ENCODE measurements at regions not wholly inside any gene's neighbourhood (a gene's known extent, or its start where the extent isn't known, plus 50 kb on each side); places are given as distances from the start of the nearest gene placed in this dataset.
"Not testable (repeated sequence)": the region's sequence is repeated elsewhere in the genome, so short reads cannot be mapped to it uniquely, and the experiment has no call there.

GRCh38 chr6:27678469-27678868 is 205.6 kb upstream of the ZNF184 start:
- DNase-seq: no peak

DNA sequence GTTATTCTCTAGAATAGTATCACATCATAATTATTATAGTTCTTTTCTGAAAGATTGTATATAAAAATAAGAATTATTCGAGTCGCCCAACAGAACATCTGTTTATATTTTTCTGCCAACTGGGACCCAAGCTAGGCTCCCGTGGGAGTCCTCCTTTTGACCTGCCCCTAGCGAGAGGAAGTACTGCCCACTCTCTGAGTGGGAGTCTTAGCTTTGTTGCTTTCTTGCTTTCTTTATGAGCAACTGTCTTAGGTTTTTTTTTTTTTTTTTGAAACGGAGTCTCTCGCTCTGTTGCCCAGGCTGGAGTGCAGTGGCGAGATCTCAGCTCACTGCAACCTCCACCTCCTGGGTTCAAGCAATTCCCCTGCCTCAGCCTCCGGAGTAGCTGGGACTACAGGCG is 202.0 kb upstream of the ZNF184 start:
- DNase-seq: no peak

DNA sequence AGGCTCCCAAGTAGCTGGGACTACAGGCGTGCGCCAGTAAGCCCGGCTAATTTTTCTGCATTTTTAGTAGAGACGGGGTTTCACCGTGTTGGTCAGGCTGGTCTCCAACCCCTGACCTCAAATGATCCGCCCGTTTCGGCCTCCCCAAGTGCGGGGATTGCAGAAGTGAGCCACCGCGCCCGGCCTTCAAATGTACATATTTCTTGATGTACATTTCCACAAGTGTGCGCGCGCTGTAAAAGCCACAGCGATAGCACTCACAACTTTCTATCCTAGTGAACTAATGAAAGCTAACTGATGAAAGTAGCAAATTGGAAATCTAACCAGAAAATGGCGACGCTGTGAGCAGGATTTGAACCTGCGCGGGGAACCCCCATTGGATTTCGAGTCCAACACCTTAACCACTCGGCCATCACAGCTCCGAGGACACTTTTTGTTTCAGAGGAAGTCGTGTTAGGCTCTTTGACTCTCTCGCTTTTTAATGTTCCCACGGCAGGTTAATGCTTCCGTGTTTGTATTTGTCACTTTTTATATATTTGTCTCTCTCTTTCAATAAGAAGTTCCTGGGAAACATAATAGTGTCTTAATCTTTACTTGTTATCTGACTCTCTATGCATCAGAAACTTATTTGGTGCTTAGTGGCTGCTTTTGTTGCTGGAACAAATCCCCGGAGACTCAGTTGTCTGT is 199.4 kb upstream of the ZNF184 start:
- no peak for DNase-seq

GRCh38 chr6:27669624-27670301 is 196.9 kb upstream of the ZNF184 start:
- no peak for DNase-seq

GRCh38 chr6:27669295-27669623 is 196.4 kb upstream of the ZNF184 start:
- no peak for DNase-seq

GRCh38 chr6:27668442-27669294 is 195.8 kb upstream of the ZNF184 start:
- DNase-seq: peak in 13 of 51 donors; percentile 2 to 26 (median 8)

DNA sequence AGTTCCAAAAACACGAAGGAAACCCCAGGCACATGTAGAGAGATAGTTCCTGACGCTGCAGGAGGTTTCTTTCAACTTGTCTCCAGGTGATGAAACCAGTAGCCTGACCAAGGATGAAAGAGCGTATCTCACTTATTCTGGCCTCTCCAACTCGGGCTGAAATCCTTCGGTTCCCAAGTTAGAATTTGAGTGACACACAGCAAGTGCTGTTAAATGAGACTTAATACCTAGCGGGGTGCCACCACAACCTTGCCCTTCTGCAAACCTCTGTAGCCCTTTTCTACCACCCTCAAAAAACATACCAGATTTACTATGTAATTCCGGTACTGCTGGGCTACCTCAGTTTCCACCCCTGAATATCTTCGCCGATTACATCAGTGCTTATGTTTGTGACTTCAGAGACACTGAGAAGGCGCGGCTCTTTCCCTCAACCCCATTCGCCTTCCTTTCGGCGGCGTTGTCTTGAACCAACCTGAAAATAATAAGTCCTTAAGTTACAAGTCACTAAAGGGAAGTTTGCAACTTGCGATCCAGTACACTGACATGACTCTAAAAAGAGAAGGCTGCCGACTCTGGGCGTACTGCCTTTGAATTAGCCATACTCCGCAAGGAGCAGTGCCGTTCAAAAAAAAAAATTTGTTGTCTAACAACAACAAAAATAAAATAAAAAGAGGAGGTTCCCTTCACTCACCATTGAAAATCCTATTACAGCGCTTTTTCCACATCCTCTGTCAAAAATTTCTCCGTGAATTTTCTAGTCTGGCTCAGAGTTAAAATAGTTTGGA is 194.9 kb upstream of the ZNF184 start:
- DNase-seq: no peak

- no peak for DNase-seq
Measured at GRCh38 chr6:27667016-27667656, 194.2 kb upstream of the ZNF184 start.

GRCh38 chr6:27662769-27663168 is 189.9 kb upstream of the ZNF184 start:
- no peak for DNase-seq

DNA sequence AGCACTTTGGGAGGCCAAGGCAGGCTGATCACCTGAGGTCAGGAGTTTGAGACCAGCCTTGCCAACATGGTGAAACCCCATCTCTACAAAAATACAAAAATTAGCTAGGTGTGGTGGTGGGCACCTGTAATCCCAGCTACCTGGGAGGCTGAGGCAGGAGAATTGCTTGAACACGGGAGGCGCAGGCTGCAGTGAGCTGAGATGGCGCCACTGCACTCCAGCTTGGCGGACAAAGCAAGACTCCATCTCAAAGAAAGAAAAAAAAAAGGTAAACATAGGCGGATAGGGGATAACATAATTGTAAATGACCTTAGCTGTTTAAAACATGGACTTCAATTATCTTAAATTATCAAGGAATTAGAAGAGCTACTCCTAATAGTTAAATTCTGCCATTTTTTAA is 189.3 kb upstream of the ZNF184 start:
- not testable (repeated sequence) for DNase-seq

DNA sequence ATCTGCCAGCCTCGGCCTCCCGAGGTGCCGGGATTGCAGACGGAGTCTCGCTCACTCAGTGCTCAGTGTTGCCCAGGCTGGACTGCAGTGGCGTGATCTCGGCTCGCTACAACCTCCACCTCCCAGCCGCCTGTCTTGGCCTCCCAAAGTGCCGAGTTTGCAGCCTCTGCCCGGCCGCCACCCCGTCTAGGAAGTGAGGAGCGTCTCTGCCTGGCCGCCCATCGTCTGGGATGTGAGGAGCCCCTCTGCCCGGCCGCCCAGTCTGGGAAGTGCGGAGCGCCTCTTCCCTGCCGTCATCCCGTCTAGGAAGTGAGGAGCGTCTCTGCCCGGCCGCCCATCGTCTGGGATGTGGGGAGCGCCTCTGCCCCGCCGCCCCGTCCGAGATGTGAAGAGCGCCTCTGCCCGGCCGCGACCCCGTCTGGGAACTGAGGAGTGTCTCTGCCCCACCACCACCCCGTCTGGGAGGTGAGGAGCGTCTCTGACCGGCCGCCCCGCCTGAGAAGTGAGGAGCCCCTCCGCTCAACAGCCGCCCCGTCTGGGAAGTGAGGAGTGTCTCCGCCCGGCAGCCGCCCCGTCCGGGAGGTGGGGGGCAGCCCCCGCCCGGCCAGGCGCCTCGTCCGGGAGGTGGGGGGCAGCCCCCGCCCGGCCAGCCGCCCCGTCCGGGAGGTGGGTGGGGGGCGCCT is 180.4 kb upstream of the ZNF184 start:
- not testable (repeated sequence) for DNase-seq

DNA sequence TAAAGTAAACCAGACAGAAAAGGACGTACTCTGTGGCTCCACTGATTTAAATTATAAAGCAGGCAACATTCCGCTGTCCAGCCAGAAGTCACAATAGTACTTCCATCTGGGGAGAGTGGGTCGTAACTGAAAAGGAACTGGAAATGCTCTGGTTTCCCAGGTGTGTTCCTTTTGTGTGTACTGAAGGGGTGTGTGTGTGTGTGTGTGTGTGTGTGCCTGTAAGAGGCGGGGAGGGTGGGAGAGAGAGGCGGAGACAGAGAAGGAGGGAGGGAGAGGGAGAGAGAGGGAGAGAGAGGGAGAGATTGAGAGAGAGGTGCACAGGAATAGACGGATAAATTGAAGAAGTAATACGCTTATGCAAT is 178.4 kb upstream of the ZNF184 start:
- no peak for DNase-seq

GRCh38 chr6:27650620-27651370 is 177.9 kb upstream of the ZNF184 start:
- peak in 1 of 51 donors; percentile 8 for DNase-seq

DNA sequence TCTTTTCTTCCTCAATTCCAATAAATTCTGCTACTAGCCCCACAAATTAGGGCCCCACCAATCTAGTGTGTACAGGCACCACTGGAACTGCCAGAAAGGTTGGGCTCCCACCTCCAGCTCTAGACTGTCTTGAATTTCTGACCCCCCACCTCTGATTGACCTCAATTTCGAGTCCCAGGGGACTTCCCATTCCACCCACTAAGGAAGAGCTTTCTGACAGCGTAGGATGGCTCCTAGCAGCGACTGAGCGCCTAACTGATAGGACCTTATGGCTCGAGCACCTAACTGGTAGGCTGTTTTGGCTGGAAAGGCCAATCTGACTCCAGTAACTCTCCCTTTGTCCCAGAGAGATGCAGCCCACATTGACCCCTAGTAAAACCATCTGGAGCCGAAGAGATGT is 171.6 kb upstream of the ZNF184 start:
- no peak for DNase-seq

GRCh38 chr6:27642744-27643456 is 170.0 kb upstream of the ZNF184 start:
- DNase-seq: no peak

GRCh38 chr6:27635886-27636285 is 163.0 kb upstream of the ZNF184 start:
- not testable (repeated sequence) for DNase-seq

GRCh38 chr6:27633221-27633688 is 160.3 kb upstream of the ZNF184 start:
- DNase-seq: not testable (repeated sequence)

DNA sequence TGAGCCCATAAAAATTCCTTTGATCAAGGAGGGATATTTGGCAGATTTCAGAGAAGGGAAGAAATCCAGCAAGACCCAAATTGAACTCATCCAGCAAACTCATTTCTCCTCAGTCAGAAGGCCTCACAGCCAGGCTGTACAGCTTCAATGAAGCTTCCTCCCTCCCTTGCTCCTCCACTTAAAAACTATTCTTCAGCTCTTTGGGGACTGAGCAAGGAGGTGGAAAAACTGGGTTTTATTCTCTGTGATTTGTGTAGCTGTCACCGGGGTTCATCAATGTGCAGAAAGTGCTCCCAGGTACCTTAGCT is 158.7 kb upstream of the ZNF184 start:
- no peak for DNase-seq

Data from hypothalamus (tissue), 51 donors.